DND-41 (cell line): ENCODE measurements at regions not wholly inside any gene's neighbourhood (a gene's known extent, or its start where the extent isn't known, plus 50 kb on each side); places are given as distances from the start of the nearest gene placed in this dataset.
"Not testable (repeated sequence)": the region's sequence is repeated elsewhere in the genome, so short reads cannot be mapped to it uniquely, and the experiment has no call there.

Experiments
- ATAC-seq: fragments of 200-7000 bp; cut with Tn5 transposase; 3 replicates; pipeline ENCODE4 v1.9.1; 2021; ENCODE audit warnings: low read depth; ENCODE audit not compliant: insufficient read depth
- DNase-seq: peaks from one replicate; pipeline ENCODE4 v3.0.0-alpha.2; 2020
- H2AFZ ChIP-seq: 2 replicates; pipeline ENCODE4 v1.6.0; 2012; ENCODE audit warnings: low read depth, low read length
- H3K27ac ChIP-seq: 2 replicates; pipeline ENCODE4 v1.5.1; 2012; ENCODE audit warnings: low read length, inconsistent platforms
- H3K27me3 ChIP-seq: fragments of 200-600 bp; sonication (generic); 2 replicates; pipeline ENCODE4 v1.6.0; 2012; ENCODE audit warnings: low read length, mild to moderate bottlenecking, inconsistent platforms; ENCODE audit not compliant: insufficient read depth, poor library complexity
- H3K36me3 ChIP-seq: 2 replicates; pipeline ENCODE4 v1.5.1; 2012; ENCODE audit warnings: low read length, inconsistent platforms; ENCODE audit not compliant: insufficient read depth
- H3K4me1 ChIP-seq: 2 replicates; pipeline ENCODE4 v1.5.1; 2012; ENCODE audit warnings: mild to moderate bottlenecking, low read length; ENCODE audit not compliant: insufficient read depth
- H3K4me2 ChIP-seq: 2 replicates; pipeline ENCODE4 v1.6.0; 2012; ENCODE audit warnings: mild to moderate bottlenecking, moderate library complexity, low read length, inconsistent platforms; ENCODE audit not compliant: insufficient read depth
- H3K4me3 ChIP-seq, 2 experiments: fragments of 200-600 bp in 1 of 2; shearing (Covaris generic) in 1 of 2; 2 replicates each; pipeline ENCODE4 v1.5.1; 2012 to 2016; ENCODE audit warnings: inconsistent platforms in 2 of 2, low read length in 2 of 2, mild to moderate bottlenecking in 2 of 2, low read depth in 1 of 2, moderate library complexity in 1 of 2
- H3K79me2 ChIP-seq: 2 replicates; pipeline ENCODE4 v1.6.0; 2012; ENCODE audit warnings: low read length, inconsistent platforms; ENCODE audit not compliant: insufficient read depth
- H3K9ac ChIP-seq: 2 replicates; pipeline ENCODE4 v1.6.0; 2012; ENCODE audit warnings: low read depth, mild to moderate bottlenecking, inconsistent platforms, low read length, moderate library complexity
- H3K9me3 ChIP-seq: 2 replicates; pipeline ENCODE4 v1.5.1; 2012; ENCODE audit warnings: low read length, moderate library complexity, mild to moderate bottlenecking, inconsistent platforms; ENCODE audit not compliant: insufficient read depth, severe bottlenecking
- H4K20me1 ChIP-seq: 2 replicates; pipeline ENCODE4 v1.6.0; 2012; ENCODE audit warnings: low read length; ENCODE audit not compliant: insufficient read depth
- EZH2 ChIP-seq: IDR thresholded peaks from 3 replicates; pipeline ENCODE4 v1.6.1; 2012; ENCODE audit warnings: borderline replicate concordance, low read depth, mild to moderate bottlenecking, moderate library complexity, low read length, inconsistent platforms; ENCODE audit not compliant: severe bottlenecking
- TF ChIP-seq, protein P1 (sequence below): IDR thresholded peaks from 2 replicates; pipeline ENCODE4 v1.5.1; 2012; ENCODE audit warnings: borderline replicate concordance, low read length, moderate library complexity, mild to moderate bottlenecking; ENCODE audit not compliant: poor library complexity, severe bottlenecking; ENCODE audit errors: extremely low read depth

DNA sequence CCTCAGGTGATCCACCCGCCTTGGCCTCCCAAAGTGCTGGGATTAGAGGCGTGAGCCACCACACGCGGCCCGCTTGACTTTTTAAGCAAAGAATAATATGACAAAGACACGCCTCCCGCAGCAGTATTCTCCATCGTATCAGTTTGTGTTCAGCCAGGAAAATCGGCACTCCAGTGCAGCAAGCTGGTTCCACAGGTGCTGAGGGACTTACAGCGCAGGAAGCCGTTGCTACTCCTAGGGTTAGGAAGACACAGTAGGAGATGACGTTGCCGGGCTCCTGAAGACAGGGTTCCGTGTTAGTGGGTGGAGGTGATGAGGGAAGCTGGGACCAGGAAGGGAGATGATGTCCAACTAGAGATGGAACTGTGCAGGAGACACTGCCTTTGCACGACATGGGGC lies 65.8 kb upstream of the CECR2 start:
- Histone ChIP-seq H3K4me3 (no peak overlapping the region), H3K4me1 (no peaks in the 10 kb centered on the region), H3K79me2 (no peaks in the 10 kb centered on the region), H3K36me3 (no peaks in the 10 kb centered on the region), H3K27ac (no peak overlapping the region), H2AFZ (no peak overlapping the region), H3K4me2 (no peak overlapping the region), H4K20me1 (no peaks in the 10 kb centered on the region), H3K27me3 (no peaks in the 10 kb centered on the region), H3K9me3 (no peaks in the 10 kb centered on the region), H3K9ac (no peak overlapping the region)
- ATAC-seq (no peak), DNase-seq (no peak)
- no peak for TF ChIP-seq EZH2
- TF ChIP-seq, protein P1, sequence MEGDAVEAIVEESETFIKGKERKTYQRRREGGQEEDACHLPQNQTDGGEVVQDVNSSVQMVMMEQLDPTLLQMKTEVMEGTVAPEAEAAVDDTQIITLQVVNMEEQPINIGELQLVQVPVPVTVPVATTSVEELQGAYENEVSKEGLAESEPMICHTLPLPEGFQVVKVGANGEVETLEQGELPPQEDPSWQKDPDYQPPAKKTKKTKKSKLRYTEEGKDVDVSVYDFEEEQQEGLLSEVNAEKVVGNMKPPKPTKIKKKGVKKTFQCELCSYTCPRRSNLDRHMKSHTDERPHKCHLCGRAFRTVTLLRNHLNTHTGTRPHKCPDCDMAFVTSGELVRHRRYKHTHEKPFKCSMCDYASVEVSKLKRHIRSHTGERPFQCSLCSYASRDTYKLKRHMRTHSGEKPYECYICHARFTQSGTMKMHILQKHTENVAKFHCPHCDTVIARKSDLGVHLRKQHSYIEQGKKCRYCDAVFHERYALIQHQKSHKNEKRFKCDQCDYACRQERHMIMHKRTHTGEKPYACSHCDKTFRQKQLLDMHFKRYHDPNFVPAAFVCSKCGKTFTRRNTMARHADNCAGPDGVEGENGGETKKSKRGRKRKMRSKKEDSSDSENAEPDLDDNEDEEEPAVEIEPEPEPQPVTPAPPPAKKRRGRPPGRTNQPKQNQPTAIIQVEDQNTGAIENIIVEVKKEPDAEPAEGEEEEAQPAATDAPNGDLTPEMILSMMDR: no peak

- no peaks in the 10 kb centered on the region for H3K9me3 ChIP-seq
- no peaks in the 10 kb centered on the region for H3K27me3 ChIP-seq
- no peaks in the 10 kb centered on the region for H3K79me2 ChIP-seq
- H3K4me1 ChIP-seq: no peaks in the 10 kb centered on the region
- H2AFZ ChIP-seq: no peak overlapping the region
- H4K20me1 ChIP-seq: no peaks in the 10 kb centered on the region
- no peak overlapping the region for H3K4me2 ChIP-seq
- H3K27ac ChIP-seq: no peak overlapping the region
- no peak overlapping the region for H3K4me3 ChIP-seq
- ATAC-seq (no peak), DNase-seq (no peak)
- TF ChIP-seq EZH2: no peak
- TF ChIP-seq, protein P1: no peak
- H3K9ac ChIP-seq: no peak overlapping the region
- H3K36me3 ChIP-seq: no peaks in the 10 kb centered on the region
These were observed 66.6 kb upstream of the CECR2 start for GRCh38 chr22:17302616-17303015.

- Histone ChIP-seq H3K4me2 (no peak overlapping the region), H3K27me3 (no peaks in the 10 kb centered on the region), H3K4me3 (no peak overlapping the region), H3K79me2 (no peaks in the 10 kb centered on the region), H3K36me3 (no peaks in the 10 kb centered on the region), H3K27ac (no peak overlapping the region), H2AFZ (no peak overlapping the region), H4K20me1 (no peaks in the 10 kb centered on the region), H3K4me1 (no peaks in the 10 kb centered on the region), H3K9me3 (no peaks in the 10 kb centered on the region), H3K9ac (no peak overlapping the region)
- ATAC-seq (no peak), DNase-seq (no peak)
- TF ChIP-seq, protein P1: no peak
- TF ChIP-seq EZH2: no peak
These were observed 68.3 kb upstream of the CECR2 start for GRCh38 chr22:17300926-17301325.

- H3K4me2 ChIP-seq: not testable (repeated sequence)
These were observed 70.3 kb upstream of the CECR2 start for GRCh38 chr22:17298805-17299502.

More at GRCh38 chr22:17298805-17299502, 70.3 kb upstream of the CECR2 start:
- H2AFZ ChIP-seq, ATAC-seq, H4K20me1 ChIP-seq, H3K79me2 ChIP-seq, H3K27me3 ChIP-seq, H3K4me1 ChIP-seq, H3K27ac ChIP-seq, H3K36me3 ChIP-seq, DNase-seq, H3K9me3 ChIP-seq, H3K4me3 ChIP-seq, H3K9ac ChIP-seq: not testable (repeated sequence)
